IPS-15b (cell line): ENCODE measurements at regions not wholly inside any gene's neighbourhood (a gene's known extent, or its start where the extent isn't known, plus 50 kb on each side); places are given as distances from the start of the nearest gene placed in this dataset.

Source experiments
- H3K27me3 ChIP-seq: one replicate; pipeline ENCODE4 v1.6.1; 2013; ENCODE audit warnings: low read length; ENCODE audit not compliant: control insufficient read depth, insufficient read depth
- H3K36me3 ChIP-seq: one replicate; pipeline ENCODE4 v1.6.1; 2013; ENCODE audit warnings: low read length; ENCODE audit not compliant: control insufficient read depth, insufficient read depth
- H3K4me1 ChIP-seq: one replicate; pipeline ENCODE4 v1.6.1; 2013; ENCODE audit warnings: mild to moderate bottlenecking, low read length; ENCODE audit not compliant: control insufficient read depth, insufficient read depth
- H3K4me3 ChIP-seq: one replicate; pipeline ENCODE4 v1.5.1; 2013; ENCODE audit warnings: low read depth, low read length
- H3K9ac ChIP-seq: one replicate; pipeline ENCODE4 v1.6.1; 2013; ENCODE audit warnings: low read depth, mild to moderate bottlenecking, low read length
- H3K9me3 ChIP-seq: one replicate; pipeline ENCODE4 v1.6.1; 2013; ENCODE audit warnings: mild to moderate bottlenecking, low read length; ENCODE audit not compliant: control insufficient read depth, insufficient read depth

DNA sequence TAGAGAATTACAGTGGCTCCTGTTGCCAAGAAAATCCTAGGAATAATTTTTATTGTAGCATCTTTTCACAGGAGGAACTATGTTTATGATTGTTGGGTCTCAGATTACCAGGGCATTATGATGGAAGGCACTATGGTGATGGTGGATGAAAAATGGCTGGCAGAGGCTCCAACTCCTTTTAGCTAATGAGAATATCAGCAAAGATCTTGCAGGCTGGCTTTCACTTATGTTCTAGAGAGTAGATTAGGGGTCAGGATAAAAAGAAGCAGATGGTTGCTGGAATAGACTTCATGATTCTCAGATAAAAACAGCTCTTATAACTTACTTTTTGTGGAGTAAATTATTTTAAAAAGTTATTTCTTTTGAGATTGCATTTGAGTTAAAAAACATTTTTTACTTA, 501.9 kb downstream of the TRHDE start:
- Histone ChIP-seq H3K9ac (no peak overlapping the region), H3K4me3 (no peak overlapping the region), H3K36me3 (no peaks in the 10 kb centered on the region), H3K4me1 (no peaks in the 10 kb centered on the region), H3K27me3 (no peaks in the 10 kb centered on the region), H3K9me3 (no peaks in the 10 kb centered on the region)

DNA sequence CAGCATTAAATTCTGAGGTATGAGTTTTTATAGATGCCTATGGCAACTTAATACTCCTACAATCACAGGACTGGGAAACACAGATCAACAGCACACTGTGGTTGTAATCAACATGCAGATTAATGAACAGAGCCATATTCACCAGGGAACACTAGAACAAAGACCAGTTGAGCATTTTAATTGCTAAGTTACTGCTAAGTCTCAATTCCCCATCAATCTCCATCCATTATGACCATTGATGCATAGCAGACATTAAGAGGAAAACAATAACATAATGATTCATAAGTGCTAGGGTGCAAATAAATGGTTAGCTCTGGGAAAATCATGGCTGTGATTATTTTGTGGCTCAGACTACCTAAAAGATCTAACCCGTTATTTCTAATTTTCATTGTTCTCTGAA, 505.6 kb downstream of the TRHDE start:
- no peaks in the 10 kb centered on the region for H3K4me1 ChIP-seq
- H3K9me3 ChIP-seq, result no peaks in the 10 kb centered on the region
- H3K36me3 ChIP-seq, result no peaks in the 10 kb centered on the region
- no peak overlapping the region for H3K9ac ChIP-seq
- H3K27me3 ChIP-seq, result no peaks in the 10 kb centered on the region
- H3K4me3 ChIP-seq, result no peak overlapping the region

DNA sequence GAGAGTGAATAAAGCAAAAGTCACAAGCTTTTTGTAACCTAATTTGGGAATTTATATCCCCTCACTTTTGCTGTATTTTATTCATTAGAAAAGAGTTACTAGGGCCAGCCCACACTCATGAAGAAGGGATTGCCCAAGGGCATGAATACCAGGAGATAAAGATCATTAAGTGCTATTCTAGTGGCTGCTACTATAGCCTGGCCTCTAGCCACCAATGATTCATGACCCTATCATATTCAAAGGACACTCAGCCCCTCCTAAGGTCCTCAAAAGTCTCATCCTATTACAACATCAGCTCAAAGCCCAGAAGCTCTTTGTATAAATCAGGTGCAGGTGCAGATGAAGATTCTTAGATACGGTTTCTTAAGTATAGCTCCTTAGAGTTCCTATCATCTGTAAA, 518.1 kb downstream of the TRHDE start:
- H3K9ac ChIP-seq, result no peak overlapping the region
- no peaks in the 10 kb centered on the region for H3K27me3 ChIP-seq
- H3K9me3 ChIP-seq, result no peaks in the 10 kb centered on the region
- H3K4me1 ChIP-seq, result no peaks in the 10 kb centered on the region
- H3K36me3 ChIP-seq, result no peaks in the 10 kb centered on the region
- no peak overlapping the region for H3K4me3 ChIP-seq

DNA sequence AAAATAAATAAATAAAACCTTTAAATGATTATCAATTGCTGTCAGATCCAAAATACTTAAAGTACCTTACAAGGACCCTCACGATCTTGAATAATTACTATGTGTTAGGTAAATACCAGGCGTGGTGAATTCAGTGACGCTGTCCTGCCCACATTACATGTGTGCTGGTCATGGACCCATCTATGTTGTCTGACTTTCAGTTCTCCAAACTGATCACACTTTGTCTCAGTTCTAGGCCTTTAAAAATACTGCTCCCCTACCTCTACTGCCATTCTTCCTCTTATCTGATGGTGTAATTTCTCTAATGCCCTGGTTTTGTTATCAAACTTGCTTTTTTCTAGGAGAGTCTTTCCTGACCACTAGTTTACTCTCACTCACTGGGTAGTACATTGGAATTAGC, 520.7 kb downstream of the TRHDE start:
- no peaks in the 10 kb centered on the region for H3K9me3 ChIP-seq
- H3K9ac ChIP-seq, result no peak overlapping the region
- H3K36me3 ChIP-seq, result no peaks in the 10 kb centered on the region
- H3K27me3 ChIP-seq, result no peaks in the 10 kb centered on the region
- no peaks in the 10 kb centered on the region for H3K4me1 ChIP-seq
- H3K4me3 ChIP-seq, result no peak overlapping the region

DNA sequence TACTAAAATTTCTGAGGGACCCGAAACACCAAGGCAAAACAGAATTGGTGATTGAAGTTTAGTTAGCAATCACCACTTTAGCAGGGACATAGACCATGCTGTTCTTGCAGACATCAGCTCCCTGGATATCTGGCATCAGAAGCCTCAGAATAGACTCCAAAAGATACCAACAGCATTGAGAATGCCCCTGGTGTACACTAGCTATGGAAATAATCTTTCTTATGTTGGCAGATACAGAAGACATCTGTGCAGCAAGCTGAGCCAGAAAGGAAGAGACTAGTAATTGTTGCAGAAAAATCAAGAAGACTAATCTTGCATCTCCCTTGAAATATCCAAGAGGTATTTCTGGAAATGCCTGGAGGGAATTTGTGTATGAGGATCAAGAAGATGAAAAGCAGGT, 521.6 kb downstream of the TRHDE start:
- no peak overlapping the region for H3K4me3 ChIP-seq
- no peaks in the 10 kb centered on the region for H3K36me3 ChIP-seq
- no peaks in the 10 kb centered on the region for H3K4me1 ChIP-seq
- H3K9ac ChIP-seq, result no peak overlapping the region
- no peaks in the 10 kb centered on the region for H3K27me3 ChIP-seq
- H3K9me3 ChIP-seq, result no peaks in the 10 kb centered on the region

DNA sequence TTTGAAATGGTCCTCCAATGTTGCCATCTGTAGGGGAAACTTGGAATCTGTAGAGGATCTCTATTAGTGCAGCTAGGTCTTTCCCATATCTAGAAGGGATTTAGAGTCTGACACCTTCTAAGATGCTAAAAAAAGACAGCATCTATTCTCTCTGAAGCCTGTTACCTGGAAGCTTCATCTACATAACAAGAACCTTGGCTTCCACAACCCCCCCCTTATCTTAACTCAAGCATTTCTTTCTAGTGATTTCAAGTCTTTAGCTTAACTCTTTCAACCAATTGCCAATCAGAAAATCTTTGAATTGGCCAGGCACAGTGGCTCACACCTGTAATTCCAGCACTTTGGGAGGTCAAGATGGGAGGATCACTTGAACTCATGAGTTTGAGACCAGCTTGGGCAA, 543.3 kb downstream of the TRHDE start:
- H3K9me3 ChIP-seq, result peaks cover 4% of the 10 kb centered on the region
- no peaks in the 10 kb centered on the region for H3K36me3 ChIP-seq
- no peak overlapping the region for H3K4me3 ChIP-seq

DNA sequence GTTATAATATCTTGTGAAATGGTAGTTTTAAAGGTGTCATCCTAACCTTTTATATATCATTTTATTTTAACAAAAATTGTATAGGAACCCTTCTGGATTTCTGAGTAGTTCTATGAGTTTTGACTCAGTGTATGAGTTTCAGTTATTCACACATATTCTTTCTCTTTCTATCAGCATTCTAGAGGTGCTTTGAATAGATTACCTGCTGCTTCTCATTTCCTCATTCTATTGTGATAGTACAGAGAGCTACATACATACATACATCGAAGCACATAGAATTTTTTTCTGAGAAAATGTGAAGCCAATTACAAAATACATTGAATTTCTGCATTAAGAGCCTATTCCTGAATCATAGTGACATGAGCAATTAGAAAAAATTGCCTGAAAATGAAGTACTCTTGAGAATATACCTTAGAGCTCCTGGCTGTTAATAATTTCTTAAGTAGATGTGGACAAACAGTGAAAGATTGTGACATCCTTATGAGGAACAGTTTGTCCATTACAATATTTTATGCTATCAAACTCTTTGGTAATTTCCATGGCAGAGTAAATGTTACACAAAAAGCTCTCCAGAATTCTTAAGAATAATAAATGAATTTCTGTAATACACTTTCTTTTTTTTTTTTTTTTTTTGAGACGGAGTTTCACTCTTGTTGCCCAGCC, 556.6 kb downstream of the TRHDE start:
- Histone ChIP-seq H3K36me3 (no peaks in the 10 kb centered on the region), H3K9me3 (no peaks in the 10 kb centered on the region), H3K4me1 (no peaks in the 10 kb centered on the region), H3K9ac (no peak overlapping the region), H3K4me3 (no peak overlapping the region), H3K27me3 (no peaks in the 10 kb centered on the region)

More for the DNA sequence above, 543.3 kb downstream of the TRHDE start:
- Histone ChIP-seq H3K4me1 (no peaks in the 10 kb centered on the region), H3K27me3 (no peaks in the 10 kb centered on the region), H3K9ac (no peak overlapping the region)

DNA sequence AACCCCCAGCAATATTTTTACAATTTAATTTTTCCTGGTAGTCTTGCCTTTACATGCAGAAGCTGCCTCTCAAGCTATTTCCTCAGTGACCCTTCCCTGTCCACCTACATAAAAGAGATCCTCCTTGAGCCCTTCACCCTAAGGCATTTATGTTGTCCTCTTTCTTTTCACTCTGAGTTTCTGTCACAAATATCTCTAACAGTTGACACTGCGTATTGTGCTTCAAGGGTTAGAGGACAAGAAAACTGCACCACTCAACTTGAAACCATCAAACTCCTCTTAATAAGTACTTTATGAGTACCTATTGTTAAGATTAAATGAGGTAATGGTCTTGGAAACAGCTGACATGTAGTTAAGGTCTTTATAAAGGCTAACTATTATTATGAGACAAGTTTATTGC, 557.7 kb downstream of the TRHDE start:
- Histone ChIP-seq H3K27me3 (no peaks in the 10 kb centered on the region), H3K9ac (no peak overlapping the region), H3K9me3 (no peaks in the 10 kb centered on the region), H3K4me1 (no peaks in the 10 kb centered on the region), H3K4me3 (no peak overlapping the region), H3K36me3 (no peaks in the 10 kb centered on the region)

DNA sequence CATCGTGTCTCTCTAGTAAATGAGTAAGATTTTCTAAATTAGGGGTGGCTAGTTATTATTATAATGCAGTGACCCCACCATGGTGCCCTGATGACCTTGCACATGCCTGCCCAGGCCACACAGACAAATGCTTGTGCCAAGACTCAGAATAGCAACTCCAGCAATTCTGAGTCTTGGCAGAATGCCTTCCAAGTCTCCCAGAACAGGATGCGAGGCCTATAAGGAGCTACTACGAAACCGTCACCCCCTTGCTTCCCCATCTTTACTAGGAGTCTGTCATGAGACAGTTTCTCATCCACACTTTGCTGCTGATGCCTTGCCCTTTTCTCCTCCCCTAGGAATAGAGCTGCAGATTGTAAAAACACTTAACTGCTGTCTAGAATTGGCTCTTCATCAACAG, 559.9 kb downstream of the TRHDE start:
- Histone ChIP-seq H3K36me3 (no peaks in the 10 kb centered on the region), H3K9me3 (no peaks in the 10 kb centered on the region), H3K4me3 (no peak overlapping the region), H3K27me3 (no peaks in the 10 kb centered on the region), H3K9ac (no peak overlapping the region), H3K4me1 (no peaks in the 10 kb centered on the region)

DNA sequence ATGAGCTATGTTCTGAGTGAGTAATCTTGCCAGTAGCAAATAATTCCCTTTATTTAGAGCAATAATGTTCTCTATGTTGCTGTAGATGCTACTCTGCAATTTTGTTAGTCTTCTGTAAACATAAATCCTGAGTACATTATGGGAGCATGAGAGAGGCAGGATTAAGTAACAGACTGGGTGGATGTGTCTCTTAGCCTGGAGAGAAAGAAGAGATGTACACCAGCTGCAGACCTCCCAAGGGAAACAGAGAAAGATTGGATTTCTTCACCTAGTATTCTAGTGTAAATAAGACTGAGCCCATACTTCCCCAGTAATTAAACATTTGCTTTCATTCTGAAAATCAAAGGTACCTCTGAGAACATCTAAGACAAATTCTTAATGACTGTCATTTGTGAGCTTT, 564.0 kb downstream of the TRHDE start:
- H3K27me3 ChIP-seq, result no peaks in the 10 kb centered on the region
- H3K9ac ChIP-seq, result no peak overlapping the region
- no peaks in the 10 kb centered on the region for H3K9me3 ChIP-seq
- H3K4me3 ChIP-seq, result no peak overlapping the region
- H3K4me1 ChIP-seq, result no peaks in the 10 kb centered on the region
- H3K36me3 ChIP-seq, result peaks cover 2% of the 10 kb centered on the region

DNA sequence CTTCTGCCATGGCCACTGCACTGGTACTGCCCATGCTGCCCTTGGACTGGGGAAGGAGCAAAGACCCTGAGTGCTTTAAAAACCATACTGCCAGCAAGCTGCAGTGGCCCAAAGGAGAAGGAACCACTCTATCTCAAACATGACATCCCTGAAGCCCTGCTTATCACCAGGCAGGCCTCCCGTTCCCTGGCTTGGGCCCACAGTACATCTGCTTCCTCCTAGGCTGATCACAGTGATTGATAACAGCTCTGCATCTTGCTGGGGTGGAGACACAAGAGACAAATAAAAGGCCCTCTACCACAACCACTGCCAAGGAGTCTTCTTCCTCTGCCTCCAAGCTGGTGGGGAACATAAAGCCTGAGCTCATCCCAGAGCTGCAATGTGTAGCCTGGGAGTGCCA, 567.5 kb downstream of the TRHDE start:
- H3K4me1 ChIP-seq, result no peaks in the 10 kb centered on the region
- no peaks in the 10 kb centered on the region for H3K9me3 ChIP-seq
- H3K36me3 ChIP-seq, result peaks cover 2% of the 10 kb centered on the region
- H3K27me3 ChIP-seq, result no peaks in the 10 kb centered on the region
- no peak overlapping the region for H3K4me3 ChIP-seq
- H3K9ac ChIP-seq, result no peak overlapping the region

DNA sequence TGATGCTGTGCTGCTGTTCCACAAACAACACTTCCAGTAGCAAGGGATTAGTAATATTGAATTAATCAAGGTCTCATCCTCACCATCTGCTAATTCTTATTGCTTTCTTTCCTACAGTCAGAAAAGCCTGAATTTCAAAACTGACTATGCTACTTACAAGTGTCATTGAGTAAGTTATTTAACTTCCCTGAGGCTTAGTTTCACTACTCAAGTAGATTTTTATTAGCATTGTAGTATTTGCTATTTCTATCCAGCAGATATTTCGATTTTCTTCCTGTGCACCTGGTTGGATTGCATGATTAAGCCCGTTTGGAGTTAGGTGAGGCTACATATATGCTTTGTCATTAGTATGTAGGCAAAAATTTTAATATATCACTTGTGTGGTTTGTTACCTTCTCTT, 591.5 kb downstream of the TRHDE start:
- Histone ChIP-seq H3K36me3 (no peaks in the 10 kb centered on the region), H3K4me3 (no peak overlapping the region), H3K4me1 (no peaks in the 10 kb centered on the region), H3K27me3 (no peaks in the 10 kb centered on the region), H3K9me3 (no peaks in the 10 kb centered on the region), H3K9ac (no peak overlapping the region)
